ENCODE measurements at regions not wholly inside any gene's neighbourhood (a gene's known extent, or its start where the extent isn't known, plus 50 kb on each side); places are given as distances from the start of the nearest gene placed in this dataset.

- Mint-ChIP-seq H3K4me3 (no peak overlapping the region), H3K27me3 (ENCODE audit: low read depth, poor library complexity) (peaks cover 24% of the 10 kb centered on the region), H3K36me3 (ENCODE audit: low read depth) (no peaks in the 10 kb centered on the region), H3K9me3 (no peaks in the 10 kb centered on the region), H3K27ac (no peak overlapping the region), H3K4me1 (peaks cover 19% of the 10 kb centered on the region)
- no peak for DNase-seq
- no peak for TF ChIP-seq CTCF (IDR thresholded peaks at IDR 0.05)
These were observed 61.8 kb downstream of the SMIM38 start for GRCh38 chr11:69217276-69218105.

DNA sequence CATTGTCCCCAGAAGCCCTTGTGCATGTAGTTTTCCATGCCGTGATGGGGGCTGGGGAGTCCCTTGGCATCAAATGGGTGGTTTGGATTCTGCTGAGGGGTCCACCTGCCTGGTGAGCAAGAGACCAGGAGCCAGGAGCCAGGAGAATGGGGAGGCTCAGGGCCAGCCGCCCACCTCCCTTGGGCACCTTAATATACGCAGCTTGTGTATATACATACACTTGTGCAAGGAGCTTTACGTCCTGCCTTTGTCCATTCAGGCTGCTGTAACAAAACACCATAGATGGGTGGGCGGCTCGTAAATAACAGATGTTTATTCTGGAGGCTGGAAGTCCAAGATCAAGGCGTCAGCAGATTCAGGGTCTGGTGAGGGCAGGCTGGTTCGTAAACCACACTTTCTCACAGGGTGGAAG, 62.5 kb downstream of the SMIM38 start:
- Mint-ChIP-seq H3K4me1 (peaks cover 17% of the 10 kb centered on the region), H3K27me3 (ENCODE audit: low read depth, poor library complexity) (peaks cover 24% of the 10 kb centered on the region), H3K9me3 (peaks cover 5% of the 10 kb centered on the region), H3K4me3 (no peak overlapping the region), H3K27ac (no peak overlapping the region), H3K36me3 (ENCODE audit: low read depth) (no peaks in the 10 kb centered on the region)
- DNase-seq = peak; percentile 41
- no peak for TF ChIP-seq CTCF (IDR thresholded peaks at IDR 0.05)

DNA sequence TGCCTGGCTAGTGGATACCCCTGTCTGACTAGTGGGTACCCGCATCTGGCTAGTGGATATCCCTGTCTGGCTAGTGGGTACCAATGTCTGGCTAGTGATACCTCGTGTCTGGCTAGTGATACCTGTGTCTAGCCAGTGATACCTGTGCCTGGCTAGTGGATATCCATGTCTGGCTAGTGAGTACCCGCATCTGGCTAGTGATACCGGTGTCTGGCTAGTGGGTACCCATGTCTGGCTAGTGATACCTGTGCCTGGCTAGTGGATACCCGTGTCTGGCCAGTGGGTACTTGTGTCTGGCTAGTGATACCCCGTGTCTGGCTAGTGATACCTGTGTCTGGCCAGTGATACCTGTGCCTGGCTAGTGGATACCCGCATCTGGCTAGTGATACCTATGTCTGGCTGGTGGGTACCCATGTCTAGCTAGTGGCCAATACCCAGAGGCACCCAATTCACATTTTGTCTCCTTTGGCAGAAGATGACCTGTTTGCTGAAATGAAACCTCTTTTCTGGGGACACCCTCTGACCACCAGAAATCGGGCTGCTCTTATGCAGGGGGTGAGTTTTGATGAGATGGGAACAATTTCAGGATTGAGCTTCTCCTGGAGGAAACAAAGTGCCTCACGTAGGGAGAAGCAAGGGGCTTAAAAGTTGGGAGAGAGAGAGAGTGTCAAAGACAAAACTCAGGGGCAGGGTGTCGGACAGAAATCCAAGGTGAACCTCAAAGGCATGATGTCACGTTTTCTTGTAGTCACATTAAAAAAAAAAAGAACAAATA, 63.4 kb downstream of the SMIM38 start:
- peaks cover 5% of the 10 kb centered on the region for H3K9me3 Mint-ChIP-seq
- peaks cover 17% of the 10 kb centered on the region for H3K4me1 Mint-ChIP-seq
- no peaks in the 10 kb centered on the region for H3K36me3 Mint-ChIP-seq (ENCODE audit: low read depth)
- TF ChIP-seq CTCF (IDR thresholded peaks at IDR 0.05) = no peak
- no peak for DNase-seq
- no peak overlapping the region for H3K4me3 Mint-ChIP-seq
- H3K27ac Mint-ChIP-seq = no peak overlapping the region
- H3K27me3 Mint-ChIP-seq (ENCODE audit: low read depth, poor library complexity) = peaks cover 20% of the 10 kb centered on the region

- Mint-ChIP-seq H3K27ac (no peak overlapping the region), H3K4me1 (peaks cover 17% of the 10 kb centered on the region), H3K4me3 (no peak overlapping the region), H3K27me3 (ENCODE audit: low read depth, poor library complexity) (peaks cover 22% of the 10 kb centered on the region), H3K36me3 (ENCODE audit: low read depth) (no peaks in the 10 kb centered on the region), H3K9me3 (peaks cover 10% of the 10 kb centered on the region)
- no peak for TF ChIP-seq CTCF (IDR thresholded peaks at IDR 0.05)
- no peak for DNase-seq
These were observed 64.3 kb downstream of the SMIM38 start for GRCh38 chr11:69219991-69220390.

DNA sequence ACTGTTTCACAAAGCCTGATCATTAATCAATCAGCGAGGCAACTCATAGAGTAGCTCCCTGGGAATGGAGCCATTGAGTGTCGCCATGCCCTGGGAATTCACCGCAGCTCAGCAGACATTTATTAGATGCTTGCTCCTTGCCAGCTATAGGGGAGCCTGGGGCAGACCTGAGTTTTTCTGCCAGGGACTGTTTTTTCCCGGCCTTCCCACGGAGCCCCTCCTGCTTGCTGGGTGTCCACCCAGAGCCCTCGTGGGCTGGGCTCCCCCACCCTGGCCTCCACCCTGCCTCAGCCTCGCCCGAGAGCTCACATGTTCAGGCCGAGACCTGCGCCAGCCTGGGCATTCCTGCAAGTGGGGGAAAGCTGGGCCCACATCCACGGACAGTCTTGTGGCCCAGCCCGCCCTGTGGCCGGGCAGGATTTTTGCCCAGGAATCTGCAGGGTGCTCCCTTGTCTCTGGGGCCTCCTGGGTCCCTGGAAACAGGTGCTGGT, 64.9 kb downstream of the SMIM38 start:
- H3K36me3 Mint-ChIP-seq (ENCODE audit: low read depth) = no peaks in the 10 kb centered on the region
- DNase-seq = no peak
- H3K4me1 Mint-ChIP-seq = peaks cover 17% of the 10 kb centered on the region

More for the DNA sequence above, 64.9 kb downstream of the SMIM38 start:
- Mint-ChIP-seq H3K27ac (no peak overlapping the region), H3K27me3 (ENCODE audit: low read depth, poor library complexity) (peaks cover 21% of the 10 kb centered on the region), H3K9me3 (peaks cover 13% of the 10 kb centered on the region), H3K4me3 (no peak overlapping the region)
- no peak for TF ChIP-seq CTCF (IDR thresholded peaks at IDR 0.05)

All from nephron progenitor cell (in vitro differentiated cells).